GM18867 (cell line): ENCODE measurements at regions not wholly inside any gene's neighbourhood (a gene's known extent, or its start where the extent isn't known, plus 50 kb on each side); places are given as distances from the start of the nearest gene placed in this dataset.
"Not testable (repeated sequence)": the region's sequence is repeated elsewhere in the genome, so short reads cannot be mapped to it uniquely, and the experiment has no call there.

Source experiments
- ATAC-seq: cut with Tn5 transposase; IDR thresholded peaks from one replicate; pipeline ENCODE4 v1.9.1; 2021; ENCODE audit warnings: mild to moderate bottlenecking, moderate library complexity; ENCODE audit not compliant: unreplicated experiment

- ATAC-seq, result no peak
Observed at GRCh38 chr2:154580767-154581166, 117.7 kb upstream of the KCNJ3 start.

DNA sequence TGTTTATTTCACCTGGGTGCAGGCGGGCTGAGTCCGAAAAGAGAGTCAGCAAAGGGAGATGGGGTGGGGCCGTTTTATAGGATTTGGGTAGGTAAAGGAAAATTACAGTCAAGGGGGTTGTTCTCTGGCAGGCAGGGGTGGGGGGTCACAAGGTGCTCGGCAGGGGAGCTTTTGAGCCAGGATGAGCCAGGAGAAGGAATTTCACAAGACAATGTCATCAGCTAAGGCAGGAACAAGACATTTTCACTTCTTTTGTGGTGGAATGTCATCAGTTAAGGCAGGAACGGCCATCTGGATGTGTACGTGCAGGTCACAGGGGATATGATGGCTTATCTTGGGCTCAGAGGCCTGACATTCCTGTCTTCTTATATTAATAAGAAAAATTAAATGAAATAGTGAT lies 115.8 kb upstream of the KCNJ3 start:
- ATAC-seq, result not testable (repeated sequence)

GRCh38 chr2:154583274-154583673 lies 115.2 kb upstream of the KCNJ3 start:
- ATAC-seq, result not testable (repeated sequence)

DNA sequence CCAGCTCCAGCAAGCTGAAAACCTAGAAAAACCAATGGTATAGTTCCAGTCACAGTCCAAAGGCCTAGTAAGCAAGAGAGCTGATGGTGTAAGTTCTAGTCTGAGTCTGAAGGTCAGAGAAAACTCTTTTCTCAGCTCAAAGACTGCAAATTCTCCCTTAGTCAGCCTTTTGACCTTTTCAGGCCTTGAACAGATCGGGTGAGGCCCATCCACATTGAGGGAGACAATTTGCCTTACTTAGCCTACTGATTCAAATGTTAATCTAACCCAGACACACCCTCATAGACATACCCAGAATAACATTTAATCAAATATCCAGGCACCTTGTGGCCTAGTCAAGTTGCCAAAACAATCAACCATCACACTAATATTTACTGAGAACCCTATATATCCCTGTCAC lies 110.8 kb upstream of the KCNJ3 start:
- ATAC-seq, result no peak

DNA sequence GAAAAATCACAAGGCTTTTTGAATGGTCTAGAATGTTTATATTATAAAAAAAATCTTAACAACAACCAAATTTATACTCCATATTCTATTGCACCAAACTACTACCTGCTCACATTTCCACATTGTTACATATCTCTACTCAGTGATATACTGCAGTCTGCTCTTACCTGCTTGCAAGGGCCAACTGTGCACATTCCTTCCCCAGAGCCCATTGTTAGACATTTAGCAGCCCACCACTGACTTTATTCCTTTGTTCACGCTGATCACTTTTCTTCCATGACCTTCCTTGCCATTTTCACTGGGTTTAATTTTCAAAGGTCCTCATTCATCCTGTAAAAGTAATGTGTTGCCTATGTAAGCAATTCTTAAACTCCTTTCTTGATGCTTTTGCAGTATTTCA lies 109.7 kb upstream of the KCNJ3 start:
- no peak for ATAC-seq

DNA sequence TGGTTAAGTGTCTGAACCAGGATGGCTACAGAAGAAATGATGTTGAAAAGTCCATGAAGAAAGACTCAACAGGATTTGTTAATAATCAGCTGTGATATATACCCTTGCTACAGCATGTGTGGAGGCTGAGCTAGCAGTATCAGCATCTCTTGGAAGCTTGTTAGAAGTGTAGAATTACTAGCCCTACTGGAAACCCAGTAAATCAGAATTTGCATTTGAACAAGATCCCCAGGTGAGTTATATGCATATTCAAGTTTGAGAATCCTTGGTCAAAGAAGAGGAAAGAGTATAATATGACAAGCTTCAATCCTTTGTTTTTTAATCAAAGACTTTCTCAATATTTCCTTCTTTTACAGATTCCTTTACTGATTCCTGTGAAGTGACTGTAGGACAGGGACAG lies 109.0 kb upstream of the KCNJ3 start:
- no peak for ATAC-seq

DNA sequence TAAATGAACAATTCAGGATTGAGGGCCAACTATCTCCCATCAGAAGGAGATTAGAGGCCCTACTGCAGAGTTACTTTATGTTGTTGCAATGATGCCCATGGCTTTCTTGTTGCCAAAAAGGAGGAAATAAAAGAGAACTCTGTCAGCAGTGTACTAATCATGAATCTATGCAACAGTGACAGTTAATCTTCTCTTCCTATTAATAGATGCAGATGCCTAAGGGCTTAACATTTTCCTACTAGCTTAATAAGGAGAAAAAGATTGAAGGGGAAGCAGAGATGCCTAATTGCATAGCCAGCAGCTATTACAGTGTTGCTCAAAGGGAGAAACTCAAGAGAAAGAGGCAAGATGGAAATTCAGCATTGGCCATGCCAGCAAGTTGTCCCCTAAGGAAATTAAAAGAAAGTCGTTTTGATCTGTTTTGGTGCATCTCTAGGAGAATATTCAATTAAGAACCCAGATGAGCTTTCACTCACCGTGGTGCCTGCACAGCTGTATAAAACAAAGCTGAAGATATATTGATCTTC lies 107.1 kb upstream of the KCNJ3 start:
- no peak for ATAC-seq

DNA sequence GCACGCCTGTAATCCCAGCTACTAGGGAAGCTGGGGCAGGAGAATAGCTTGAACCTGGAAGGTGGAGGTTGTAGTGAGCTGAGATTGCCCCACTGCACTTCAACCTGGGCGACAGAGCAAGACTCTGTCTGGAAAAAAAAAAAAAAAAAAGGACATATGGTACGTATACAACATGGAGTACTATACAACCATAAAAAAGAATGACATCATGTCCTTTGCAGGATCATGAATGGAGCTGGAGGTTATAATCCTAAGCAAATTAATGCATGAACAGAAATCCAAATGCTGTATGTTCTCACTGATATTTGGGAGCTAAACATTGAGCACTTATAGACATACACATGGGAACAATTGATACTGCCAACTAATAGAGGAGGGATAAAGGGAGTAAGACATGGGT lies 99.3 kb upstream of the KCNJ3 start:
- ATAC-seq, result no peak

- no peak for ATAC-seq
Observed at GRCh38 chr2:154600927-154601494, 97.5 kb upstream of the KCNJ3 start.

DNA sequence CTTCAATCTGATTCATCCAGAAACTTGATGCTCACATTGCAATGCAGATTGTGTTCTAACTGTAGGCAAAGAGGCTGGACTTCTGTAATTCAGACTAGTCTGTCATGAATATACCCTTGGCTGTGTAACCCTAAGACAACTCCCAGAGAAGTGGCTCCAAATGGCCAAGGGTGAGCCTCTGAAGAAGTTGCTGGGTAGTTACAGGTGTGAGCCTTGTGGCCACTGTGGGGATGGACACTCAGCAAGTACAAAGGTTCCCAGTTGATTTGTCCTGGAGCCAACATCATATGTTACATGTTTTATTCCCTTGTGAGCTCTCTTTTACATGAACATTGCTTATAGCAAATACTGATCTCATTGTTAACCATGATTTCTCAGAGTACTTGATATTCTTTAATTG lies 94.8 kb upstream of the KCNJ3 start:
- no peak for ATAC-seq

- no peak for ATAC-seq
Observed at GRCh38 chr2:154608438-154608837, 90.1 kb upstream of the KCNJ3 start.

DNA sequence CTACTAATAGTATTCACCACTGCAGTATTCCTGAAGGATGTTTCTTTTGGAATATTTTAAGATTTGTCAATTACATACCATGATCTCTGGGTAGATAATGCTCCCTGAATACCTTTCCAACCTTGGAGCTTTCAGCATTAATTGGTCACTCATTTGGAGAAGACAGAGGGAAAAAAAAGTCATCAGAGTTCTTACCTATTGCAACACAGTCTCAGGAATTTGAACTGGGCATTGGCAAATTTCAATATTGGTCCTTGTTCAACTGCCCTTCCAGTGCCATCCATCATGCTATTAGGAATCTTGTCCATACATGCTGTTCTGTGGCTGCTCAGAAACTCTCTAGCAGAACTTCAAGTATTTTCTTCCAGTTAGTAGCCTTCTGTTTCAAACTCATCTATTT lies 83.6 kb upstream of the KCNJ3 start:
- ATAC-seq, result no peak

DNA sequence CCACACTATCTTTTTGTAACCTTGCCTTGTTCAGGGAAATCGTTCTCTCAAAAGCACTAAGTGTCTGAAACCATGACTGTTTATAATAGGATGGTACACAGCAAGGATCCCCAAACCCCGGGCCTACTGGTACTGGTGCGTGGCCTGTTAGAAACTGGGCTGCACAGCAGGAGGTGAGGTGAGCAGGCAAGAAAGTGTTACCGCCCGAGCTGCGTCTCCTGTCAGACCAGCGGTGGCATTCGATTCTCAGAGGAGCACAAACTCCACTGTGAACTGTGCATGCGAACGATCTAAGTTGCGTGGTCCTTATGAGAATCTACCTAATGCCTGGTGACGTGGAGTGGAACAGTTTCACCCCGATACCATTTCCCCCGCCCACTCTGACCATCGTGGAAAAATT lies 81.8 kb upstream of the KCNJ3 start:
- ATAC-seq, result no peak

DNA sequence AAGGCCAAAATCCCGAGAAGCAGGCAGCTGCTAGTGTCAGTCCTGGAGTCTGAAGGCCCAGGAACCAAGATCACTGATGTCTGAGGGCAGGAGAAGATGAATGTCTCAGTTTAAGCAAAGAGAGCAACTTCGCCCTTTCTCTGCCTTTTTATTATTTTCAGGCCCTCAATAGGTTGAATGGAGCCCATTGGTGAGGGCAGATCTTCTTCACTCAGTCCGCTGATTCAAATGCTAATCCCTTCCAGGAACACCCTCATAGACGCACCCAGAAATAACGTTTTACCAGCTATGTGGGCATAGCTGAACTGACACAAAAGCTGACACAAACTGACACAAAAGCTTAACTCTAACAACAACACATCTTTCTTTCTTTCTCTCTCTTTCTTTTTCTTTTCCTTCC lies 78.0 kb upstream of the KCNJ3 start:
- no peak for ATAC-seq

- peak; percentile 82 for ATAC-seq
Observed at GRCh38 chr2:154623819-154624218, 74.7 kb upstream of the KCNJ3 start.

DNA sequence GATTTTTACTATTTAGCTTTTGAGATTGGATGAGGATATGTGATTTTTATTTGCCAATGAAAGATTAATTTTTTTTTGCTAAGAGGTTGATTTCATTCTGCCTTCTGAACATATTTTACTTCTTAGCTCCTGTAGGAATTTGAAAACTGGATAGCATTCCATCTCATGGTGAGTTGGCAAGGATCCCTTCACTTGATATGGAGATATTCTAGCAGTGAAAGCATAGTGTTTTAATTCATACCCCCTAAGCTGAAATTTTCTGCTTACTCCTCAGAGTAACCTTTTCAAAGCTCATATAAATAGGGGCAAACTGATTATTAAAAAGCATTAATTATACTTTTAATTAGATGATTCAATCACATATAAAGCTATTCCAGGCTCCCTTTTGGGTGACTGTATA lies 61.0 kb upstream of the KCNJ3 start:
- ATAC-seq, result no peak

- ATAC-seq, result no peak
Observed at GRCh38 chr2:154638783-154639182, 59.7 kb upstream of the KCNJ3 start.

DNA sequence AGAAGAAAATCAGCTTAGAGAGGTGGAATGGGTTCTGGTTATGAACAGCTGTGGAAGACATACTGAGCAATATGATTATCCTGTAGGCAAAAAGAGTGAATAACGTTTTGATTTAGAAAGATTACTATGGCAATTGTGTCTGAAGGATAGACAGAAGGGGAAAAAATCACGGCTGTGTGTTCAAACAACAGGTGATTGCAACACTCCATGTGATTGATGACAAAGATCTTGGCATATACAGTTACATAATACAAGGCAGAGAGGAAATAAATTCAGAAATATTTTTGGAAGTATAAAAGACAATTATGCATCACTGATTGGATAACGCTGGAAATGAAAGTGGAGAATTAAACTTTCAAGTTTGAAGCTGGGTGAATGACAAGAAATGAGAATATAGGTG lies 58.5 kb upstream of the KCNJ3 start:
- ATAC-seq, result no peak
